Lower leg skin (tissue), 3 donors: ENCODE measurements at regions not wholly inside any gene's neighbourhood (a gene's known extent, or its start where the extent isn't known, plus 50 kb on each side); places are given as distances from the start of the nearest gene placed in this dataset.

Source experiments
- POLR2A ChIP-seq, 2 donors: fragments of 450-650 bp; IDR thresholded peaks; one replicate each; pipeline ENCODE4 v1.6.1; 2016 to 2017; ENCODE audit warnings: antibody characterized with exemption in 2 of 2, mild to moderate bottlenecking in 1 of 2, moderate library complexity in 1 of 2
- TF ChIP-seq, protein P1 (sequence below), 3 donors: fragments of 450-650 bp; IDR thresholded peaks; one replicate each; pipeline ENCODE4 v1.5.1; 2016; ENCODE audit warnings: antibody characterized with exemption in 3 of 3, mild to moderate bottlenecking in 3 of 3, moderate library complexity in 2 of 3

DNA sequence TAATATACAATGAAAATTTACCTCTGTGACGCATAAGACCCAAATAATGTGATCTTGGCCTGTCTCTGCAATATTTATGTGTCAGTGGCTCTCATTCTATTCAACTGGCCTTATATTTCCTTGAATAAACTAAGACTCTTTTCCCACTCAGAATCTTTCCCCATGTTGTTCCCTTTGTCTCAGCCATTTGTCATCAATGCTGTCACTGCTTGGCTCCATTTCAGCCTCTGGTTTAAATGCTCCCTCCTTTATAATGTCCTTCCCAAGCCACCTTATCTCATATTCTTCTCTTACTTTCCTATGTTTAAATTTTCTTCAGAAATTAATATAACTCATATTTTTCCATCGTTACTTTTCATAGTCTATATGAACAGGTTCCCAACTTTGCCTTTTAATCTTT lies 158.3 kb upstream of the DTNA start:
- TF ChIP-seq, protein P1, sequence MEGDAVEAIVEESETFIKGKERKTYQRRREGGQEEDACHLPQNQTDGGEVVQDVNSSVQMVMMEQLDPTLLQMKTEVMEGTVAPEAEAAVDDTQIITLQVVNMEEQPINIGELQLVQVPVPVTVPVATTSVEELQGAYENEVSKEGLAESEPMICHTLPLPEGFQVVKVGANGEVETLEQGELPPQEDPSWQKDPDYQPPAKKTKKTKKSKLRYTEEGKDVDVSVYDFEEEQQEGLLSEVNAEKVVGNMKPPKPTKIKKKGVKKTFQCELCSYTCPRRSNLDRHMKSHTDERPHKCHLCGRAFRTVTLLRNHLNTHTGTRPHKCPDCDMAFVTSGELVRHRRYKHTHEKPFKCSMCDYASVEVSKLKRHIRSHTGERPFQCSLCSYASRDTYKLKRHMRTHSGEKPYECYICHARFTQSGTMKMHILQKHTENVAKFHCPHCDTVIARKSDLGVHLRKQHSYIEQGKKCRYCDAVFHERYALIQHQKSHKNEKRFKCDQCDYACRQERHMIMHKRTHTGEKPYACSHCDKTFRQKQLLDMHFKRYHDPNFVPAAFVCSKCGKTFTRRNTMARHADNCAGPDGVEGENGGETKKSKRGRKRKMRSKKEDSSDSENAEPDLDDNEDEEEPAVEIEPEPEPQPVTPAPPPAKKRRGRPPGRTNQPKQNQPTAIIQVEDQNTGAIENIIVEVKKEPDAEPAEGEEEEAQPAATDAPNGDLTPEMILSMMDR (IDR thresholded peaks at IDR 0.05): no peak
- TF ChIP-seq POLR2A (IDR thresholded peaks at IDR 0.05): no peak
